ENCODE measurements at regions not wholly inside any gene's neighbourhood (a gene's known extent, or its start where the extent isn't known, plus 50 kb on each side); places are given as distances from the start of the nearest gene placed in this dataset.

- no peak for DNase-seq (ENCODE audit: low spot score)
Measured at GRCh38 chrX:80098038-80098437, 83.5 kb downstream of the TBX22 start.

GRCh38 chrX:80120335-80120734, 105.8 kb downstream of the TBX22 start:
- no peak for DNase-seq (ENCODE audit: low spot score)

- no peak for DNase-seq (ENCODE audit: low spot score)
Measured at GRCh38 chrX:80138938-80139337, 124.4 kb downstream of the TBX22 start.

- DNase-seq (ENCODE audit: low spot score) = no peak
Measured at GRCh38 chrX:80139564-80139963, 125.0 kb downstream of the TBX22 start.

GRCh38 chrX:80170581-80170980, 156.0 kb downstream of the TBX22 start:
- DNase-seq (ENCODE audit: low spot score) = no peak

- no peak for DNase-seq (ENCODE audit: low spot score)
Measured at GRCh38 chrX:80173261-80173660, 158.7 kb downstream of the TBX22 start.

GRCh38 chrX:80174925-80175574, 160.5 kb downstream of the TBX22 start:
- no peak for DNase-seq (ENCODE audit: low spot score)

GRCh38 chrX:80181079-80181478, 166.5 kb downstream of the TBX22 start:
- DNase-seq (ENCODE audit: low spot score) = no peak

GRCh38 chrX:80184854-80185253, 170.3 kb downstream of the TBX22 start:
- no peak for DNase-seq (ENCODE audit: low spot score)

- no peak for DNase-seq (ENCODE audit: low spot score)
Measured at GRCh38 chrX:80206647-80207046, 192.1 kb downstream of the TBX22 start.

GRCh38 chrX:80207327-80207726, 192.8 kb downstream of the TBX22 start:
- DNase-seq (ENCODE audit: low spot score) = no peak

- DNase-seq (ENCODE audit: low spot score) = no peak
Measured at GRCh38 chrX:80216086-80216485, 201.5 kb downstream of the TBX22 start.

- no peak for DNase-seq (ENCODE audit: low spot score)
Measured at GRCh38 chrX:80223982-80224579, 196.2 kb upstream of the TENT5D start.

- DNase-seq (ENCODE audit: low spot score) = no peak
Measured at GRCh38 chrX:80229626-80230025, 190.6 kb upstream of the TENT5D start.

GRCh38 chrX:80237072-80237471, 183.2 kb upstream of the TENT5D start:
- no peak for DNase-seq (ENCODE audit: low spot score)

GRCh38 chrX:80246271-80246670, 174.0 kb upstream of the TENT5D start:
- DNase-seq (ENCODE audit: low spot score) = no peak

GRCh38 chrX:80266287-80266686, 154.0 kb upstream of the TENT5D start:
- DNase-seq (ENCODE audit: low spot score) = no peak

- DNase-seq (ENCODE audit: low spot score) = no peak
Measured at GRCh38 chrX:80266979-80267378, 153.3 kb upstream of the TENT5D start.

- DNase-seq (ENCODE audit: low spot score) = no peak
Measured at GRCh38 chrX:80267790-80268189, 152.5 kb upstream of the TENT5D start.

GRCh38 chrX:80282535-80282934, 137.7 kb upstream of the TENT5D start:
- DNase-seq (ENCODE audit: low spot score) = no peak

GRCh38 chrX:80285131-80285773, 135.0 kb upstream of the TENT5D start:
- DNase-seq (ENCODE audit: low spot score) = no peak

- no peak for DNase-seq (ENCODE audit: low spot score)
Measured at GRCh38 chrX:80290834-80291233, 129.4 kb upstream of the TENT5D start.

GRCh38 chrX:80293354-80293753, 126.9 kb upstream of the TENT5D start:
- no peak for DNase-seq (ENCODE audit: low spot score)
